Stomach smooth muscle (tissue), 2 donors: ENCODE measurements at regions not wholly inside any gene's neighbourhood (a gene's known extent, or its start where the extent isn't known, plus 50 kb on each side); places are given as distances from the start of the nearest gene placed in this dataset.
"Not testable (repeated sequence)": the region's sequence is repeated elsewhere in the genome, so short reads cannot be mapped to it uniquely, and the experiment has no call there.

Source experiments
- H3K27ac ChIP-seq: one replicate; pipeline ENCODE4 v1.7.0; 2013; ENCODE audit warnings: mild to moderate bottlenecking, low read length, inconsistent platforms
- H3K27me3 ChIP-seq, 2 donors: one replicate each; pipeline ENCODE4 v1.7.0; 2013; ENCODE audit warnings: low read length in 2 of 2; ENCODE audit not compliant: insufficient read depth in 2 of 2, control insufficient read depth in 1 of 2
- H3K36me3 ChIP-seq, 2 donors: one replicate each; pipeline ENCODE4 v1.7.0; 2013; ENCODE audit warnings: low read length in 2 of 2; ENCODE audit not compliant: control insufficient read depth in 2 of 2, insufficient read depth in 2 of 2
- H3K4me1 ChIP-seq: one replicate; pipeline ENCODE4 v1.7.0; 2013; ENCODE audit warnings: low read length; ENCODE audit not compliant: control insufficient read depth, insufficient read depth
- H3K4me3 ChIP-seq, 2 donors: one replicate each; pipeline ENCODE4 v1.7.0; 2013; ENCODE audit warnings: low read length in 2 of 2
- H3K9ac ChIP-seq, 2 donors: one replicate each; pipeline ENCODE4 v1.7.0; 2013; ENCODE audit warnings: low read length in 2 of 2, mild to moderate bottlenecking in 1 of 2
- H3K9me3 ChIP-seq, 2 donors: one replicate each; pipeline ENCODE4 v1.7.0; 2013; ENCODE audit warnings: low read length in 2 of 2; ENCODE audit not compliant: control insufficient read depth in 2 of 2
- donor health status: healthy.
- donor health status: Pancreatic carcinoma.

DNA sequence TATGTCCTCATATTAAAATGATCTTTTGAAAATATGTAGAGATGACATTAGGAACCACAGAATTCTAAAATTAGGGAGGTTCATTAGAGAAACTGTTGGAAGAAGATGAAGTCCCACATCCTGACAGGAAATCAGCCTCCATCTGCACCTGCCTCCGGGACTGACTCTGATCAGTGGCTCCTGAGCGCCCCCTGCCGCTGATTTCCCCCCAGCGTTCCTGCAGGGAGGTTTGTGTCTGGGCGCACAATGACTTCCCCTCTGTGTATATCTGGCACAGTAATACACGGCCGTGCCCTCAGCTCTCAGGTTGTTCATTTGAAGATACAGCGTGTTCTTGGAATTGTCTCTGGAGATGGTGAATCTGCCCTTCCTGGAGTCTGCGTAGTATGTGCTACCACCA is 883.8 kb downstream of the TMEM121 start:
- not testable (repeated sequence) for H3K4me3 ChIP-seq, H3K27ac ChIP-seq, H3K27me3 ChIP-seq, H3K9me3 ChIP-seq, H3K4me1 ChIP-seq, H3K9ac ChIP-seq, H3K36me3 ChIP-seq

DNA sequence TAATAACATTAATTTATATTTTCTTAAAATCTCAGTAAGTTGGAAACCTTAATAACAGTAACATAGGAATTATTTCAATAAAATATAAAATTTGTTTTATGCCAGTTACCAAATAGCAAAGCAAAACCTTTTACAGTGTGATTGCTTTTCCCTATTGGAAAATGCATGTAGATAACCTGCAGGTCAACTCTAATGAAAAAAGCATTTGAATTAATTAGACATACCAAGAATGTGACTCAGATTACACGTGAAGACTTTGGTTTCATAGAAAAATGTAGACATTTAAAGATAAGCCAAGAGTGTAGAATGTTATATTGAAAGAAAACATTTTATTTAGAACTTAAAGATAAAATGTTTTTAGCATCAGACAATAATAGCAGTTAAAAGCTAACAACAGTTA is 888.1 kb downstream of the TMEM121 start:
- Histone ChIP-seq H3K27ac (no peak overlapping the region), H3K27me3 (peaks cover 0 to 5% of the 10 kb centered on the region in 2 donors), H3K4me3 (no peak overlapping the region), H3K4me1 (no peaks in the 10 kb centered on the region), H3K9me3 (no peaks in the 10 kb centered on the region), H3K36me3 (no peaks in the 10 kb centered on the region), H3K9ac (no peak overlapping the region)

DNA sequence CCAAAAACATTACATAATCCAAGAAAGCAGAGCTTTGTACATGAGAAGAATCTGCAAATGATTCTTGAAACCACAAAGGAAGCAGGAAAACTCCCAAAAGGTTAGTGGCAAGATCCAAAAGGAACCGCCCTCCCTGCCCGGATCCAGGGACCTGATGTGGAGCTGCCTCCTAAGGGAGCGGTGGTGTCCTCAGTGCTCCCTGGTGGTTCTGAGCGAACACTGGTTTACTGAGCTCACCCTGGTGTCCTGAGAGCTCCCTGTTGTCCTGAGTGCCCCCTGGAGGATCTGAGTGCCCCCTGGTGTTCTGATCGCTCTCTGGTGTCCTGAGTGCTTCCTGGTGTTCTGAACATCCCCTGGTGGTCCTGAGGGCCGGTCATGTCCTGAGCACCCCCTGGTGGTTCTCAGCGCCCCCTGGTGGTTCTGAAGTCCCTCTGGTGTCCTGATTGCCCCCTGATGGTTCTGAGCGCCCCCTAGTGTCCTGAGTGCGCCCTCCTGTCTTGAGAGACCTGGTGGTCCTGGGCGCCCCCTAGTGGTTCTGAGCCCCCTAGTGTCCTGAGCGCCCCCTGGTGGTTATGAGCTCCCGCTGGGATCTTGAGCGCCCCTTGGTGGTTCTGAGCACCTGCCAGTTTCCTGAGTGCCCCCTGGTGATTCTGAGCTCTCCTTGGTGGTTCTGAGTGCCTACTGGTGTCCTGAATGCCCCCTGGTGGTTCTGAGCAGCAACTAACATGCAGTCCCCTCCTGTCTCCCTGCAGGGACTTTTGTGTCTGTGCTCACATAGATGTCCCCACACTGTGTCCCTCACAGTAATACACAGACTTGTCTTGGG is 891.1 kb downstream of the TMEM121 start:
- no peaks in the 10 kb centered on the region for H3K9me3 ChIP-seq
- no peak overlapping the region for H3K4me3 ChIP-seq
- H3K36me3 ChIP-seq, result no peaks in the 10 kb centered on the region
- H3K9ac ChIP-seq, result no peak overlapping the region
- no peak overlapping the region for H3K27ac ChIP-seq
- H3K4me1 ChIP-seq, result no peaks in the 10 kb centered on the region
- peaks cover 0 to 6% of the 10 kb centered on the region in 2 donors for H3K27me3 ChIP-seq

DNA sequence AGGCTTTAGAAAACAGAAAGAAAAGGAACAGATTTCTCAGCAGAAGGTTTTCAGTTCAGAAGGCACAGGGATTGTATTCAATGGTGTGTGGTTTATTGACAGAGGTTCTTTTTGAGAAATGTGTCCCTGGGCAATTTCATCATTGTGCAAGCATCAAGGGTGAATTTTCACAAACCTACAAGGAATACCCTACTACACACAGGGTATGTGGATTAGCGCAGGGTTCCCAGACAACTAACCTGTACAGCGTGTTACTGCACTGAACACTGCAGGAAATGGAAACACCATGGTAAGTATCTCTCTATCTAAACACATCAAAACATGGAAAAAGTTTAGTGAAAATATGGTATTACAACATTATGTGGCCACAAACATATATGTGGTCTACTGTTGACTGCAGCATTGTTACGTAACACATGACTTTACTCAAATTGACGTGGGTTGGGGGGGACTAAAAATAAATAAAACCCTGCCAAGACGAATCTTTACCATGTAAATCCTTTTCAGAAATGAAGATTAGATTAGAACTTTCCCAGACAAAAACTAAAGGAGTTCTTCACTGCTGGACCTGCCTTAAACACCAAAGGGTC is 893.1 kb downstream of the TMEM121 start:
- H3K36me3 ChIP-seq, result no peaks in the 10 kb centered on the region
- no peaks in the 10 kb centered on the region for H3K4me1 ChIP-seq
- H3K27ac ChIP-seq, result no peak overlapping the region
- peaks cover 0 to 6% of the 10 kb centered on the region in 2 donors for H3K27me3 ChIP-seq
- no peak overlapping the region for H3K9ac ChIP-seq
- no peaks in the 10 kb centered on the region for H3K9me3 ChIP-seq
- no peak overlapping the region for H3K4me3 ChIP-seq

DNA sequence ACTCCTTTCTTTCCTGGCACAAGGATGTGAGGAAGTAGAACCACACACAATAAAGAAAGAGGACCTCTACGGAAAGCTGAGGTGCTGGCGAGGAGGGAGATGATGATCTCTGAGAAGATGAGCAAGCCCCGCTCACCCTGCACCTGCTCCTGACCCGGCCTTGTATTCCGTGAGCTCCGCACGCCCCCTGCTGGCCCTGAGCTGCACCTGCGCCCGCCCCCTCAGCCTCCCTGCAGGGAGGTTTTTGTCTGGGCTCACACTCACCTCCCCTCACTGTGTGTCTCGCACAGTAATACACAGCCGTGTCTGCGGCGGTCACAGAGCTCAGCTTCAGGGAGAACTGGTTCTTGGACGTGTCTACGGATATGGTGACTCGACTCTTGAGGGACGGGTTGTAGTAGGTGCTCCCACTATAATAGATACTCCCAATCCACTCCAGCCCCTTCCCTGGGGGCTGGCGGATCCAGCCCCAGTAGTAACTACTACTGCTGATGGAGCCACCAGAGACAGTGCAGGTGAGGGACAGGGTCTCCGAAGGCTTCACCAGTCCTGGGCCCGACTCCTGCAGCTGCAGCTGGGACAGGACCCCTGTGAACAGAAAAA is 895.1 kb downstream of the TMEM121 start:
- not testable (repeated sequence) for H3K27me3 ChIP-seq, H3K9ac ChIP-seq, H3K4me1 ChIP-seq, H3K4me3 ChIP-seq, H3K9me3 ChIP-seq, H3K36me3 ChIP-seq, H3K27ac ChIP-seq

DNA sequence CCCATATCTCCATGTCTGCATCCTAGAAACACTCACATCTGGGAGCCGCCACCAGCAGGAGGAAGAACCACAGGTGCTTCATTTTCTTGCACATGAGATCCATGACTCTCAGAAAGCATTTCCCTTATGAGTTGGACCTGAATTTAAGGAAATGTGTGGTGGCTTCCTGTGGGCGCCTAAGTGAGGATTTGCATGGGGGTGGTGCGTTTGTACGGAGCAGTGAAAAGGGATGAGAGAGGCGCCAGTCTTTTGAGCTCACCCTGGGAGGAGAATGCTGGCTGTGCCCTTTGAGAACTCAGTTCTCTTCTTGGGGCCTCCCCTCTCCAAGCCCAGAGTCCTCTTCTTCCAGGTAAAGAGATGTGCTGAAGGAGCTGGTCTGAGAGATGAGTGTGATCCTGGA is 895.7 kb downstream of the TMEM121 start:
- H3K27ac ChIP-seq, result no peak overlapping the region
- H3K4me1 ChIP-seq, result no peaks in the 10 kb centered on the region
- H3K36me3 ChIP-seq, result no peaks in the 10 kb centered on the region
- H3K4me3 ChIP-seq, result no peak overlapping the region
- H3K9me3 ChIP-seq, result no peaks in the 10 kb centered on the region
- H3K9ac ChIP-seq, result no peak overlapping the region
- peaks cover 0 to 6% of the 10 kb centered on the region in 2 donors for H3K27me3 ChIP-seq

DNA sequence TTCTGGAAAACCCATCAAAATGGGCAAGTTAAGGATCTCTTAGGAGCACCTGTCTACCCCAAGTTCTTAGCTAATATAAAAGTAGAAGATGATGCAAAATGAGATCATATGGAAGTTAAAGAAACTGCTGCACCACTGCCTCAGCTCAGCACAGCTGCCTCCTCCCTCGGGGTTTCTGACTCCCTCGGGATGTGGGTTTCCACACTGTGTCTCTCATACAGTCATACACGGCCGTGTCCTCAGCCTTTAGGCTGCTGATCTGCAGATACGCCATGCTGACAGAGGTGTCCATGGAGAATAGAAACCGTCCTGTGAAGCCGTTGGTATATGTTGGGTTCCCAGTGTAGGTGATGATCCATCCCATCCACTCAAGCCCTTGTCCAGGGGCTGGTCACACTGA is 898.8 kb downstream of the TMEM121 start:
- H3K9me3 ChIP-seq, H3K27ac ChIP-seq, H3K4me1 ChIP-seq, H3K36me3 ChIP-seq, H3K9ac ChIP-seq, H3K27me3 ChIP-seq, H3K4me3 ChIP-seq: not testable (repeated sequence)

DNA sequence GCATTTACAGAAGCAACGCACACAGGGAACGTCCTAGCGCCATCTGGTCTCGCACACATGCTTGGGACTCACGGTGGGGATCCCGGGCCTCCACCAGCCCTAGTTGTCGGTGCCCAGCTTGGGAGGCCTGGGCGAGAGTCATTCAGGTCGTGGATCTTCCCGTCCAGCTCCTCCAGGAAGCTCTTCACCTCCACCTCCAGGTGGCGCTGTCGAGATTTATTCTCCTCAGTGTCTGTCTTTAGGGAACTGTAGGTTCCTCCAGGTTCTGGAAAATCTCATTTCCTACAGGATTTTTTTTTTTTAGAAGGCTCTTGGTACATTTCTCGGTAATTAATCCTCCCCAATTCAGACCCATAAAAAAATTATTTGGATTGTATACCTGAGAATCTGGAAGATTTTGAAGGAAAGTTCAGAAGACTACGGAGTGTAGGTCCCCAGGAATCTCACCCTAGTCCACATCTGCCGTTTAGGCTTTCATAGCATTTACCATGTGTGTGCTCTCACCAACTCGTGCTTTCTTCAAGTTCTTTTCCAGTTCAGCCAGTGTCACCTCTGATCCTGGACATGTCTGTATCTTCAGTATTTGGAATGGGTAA is 910.0 kb downstream of the TMEM121 start:
- Histone ChIP-seq H3K4me1 (no peaks in the 10 kb centered on the region), H3K9me3 (peaks cover 0 to 8% of the 10 kb centered on the region in 2 donors), H3K9ac (no peak overlapping the region), H3K27me3 (peaks cover 0 to 5% of the 10 kb centered on the region in 2 donors), H3K27ac (no peak overlapping the region), H3K4me3 (no peak overlapping the region), H3K36me3 (no peaks in the 10 kb centered on the region)

DNA sequence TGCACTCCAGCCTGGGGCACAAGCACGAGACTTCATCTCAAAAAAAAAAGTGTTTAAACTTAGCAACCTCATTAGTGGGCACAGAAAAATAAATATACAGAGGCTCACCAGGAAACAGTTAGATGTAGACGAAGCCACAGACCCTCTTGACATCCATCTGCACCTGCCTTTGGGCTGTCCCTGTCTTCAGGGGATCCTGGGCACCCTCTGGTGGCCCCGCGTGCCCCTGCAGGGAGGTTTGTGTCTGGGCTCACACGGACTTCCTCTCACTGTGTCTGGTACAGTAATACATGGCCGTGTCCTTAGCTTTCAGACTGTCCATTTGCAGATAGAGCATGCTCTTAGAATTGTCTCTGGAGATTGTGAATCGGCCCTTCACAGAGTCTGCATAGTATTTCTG is 916.5 kb downstream of the TMEM121 start:
- H3K27ac ChIP-seq, result no peak overlapping the region
- no peak overlapping the region for H3K4me3 ChIP-seq
- no peaks in the 10 kb centered on the region for H3K4me1 ChIP-seq
- peaks cover 0 to 8% of the 10 kb centered on the region in 2 donors for H3K9me3 ChIP-seq
- peaks cover 0 to 7% of the 10 kb centered on the region in 2 donors for H3K27me3 ChIP-seq
- no peaks in the 10 kb centered on the region for H3K36me3 ChIP-seq
- H3K9ac ChIP-seq, result no peak overlapping the region

DNA sequence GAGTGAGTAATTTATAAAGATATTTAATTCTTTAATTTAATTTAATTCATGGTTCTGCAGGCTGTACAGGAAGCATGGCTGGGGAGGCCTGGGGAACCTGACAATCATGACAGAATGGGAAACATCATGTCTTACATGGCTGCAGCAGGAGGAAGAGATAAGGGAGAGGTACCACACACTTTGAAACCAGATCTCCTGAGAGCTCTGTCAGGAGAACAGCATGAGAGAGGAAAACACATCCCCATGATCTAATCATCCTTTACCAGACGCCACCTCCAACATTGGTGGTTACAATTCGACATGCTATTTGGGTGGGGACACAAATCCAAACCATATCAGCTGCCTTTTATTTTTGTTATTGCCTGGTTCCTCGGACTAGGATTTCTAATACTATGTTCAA is 928.6 kb downstream of the TMEM121 start:
- Histone ChIP-seq H3K4me3 (no peak overlapping the region), H3K9me3 (peaks cover 0 to 5% of the 10 kb centered on the region in 2 donors), H3K4me1 (no peaks in the 10 kb centered on the region), H3K9ac (no peak overlapping the region), H3K27me3 (no peaks in the 10 kb centered on the region), H3K27ac (no peak overlapping the region), H3K36me3 (no peaks in the 10 kb centered on the region)
